ENCODE measurements at regions not wholly inside any gene's neighbourhood (a gene's known extent, or its start where the extent isn't known, plus 50 kb on each side); places are given as distances from the start of the nearest gene placed in this dataset.
A peak's percentile ranks its signal among the peaks of the same experiment; 100 is the strongest.
"Not testable (repeated sequence)": the region's sequence is repeated elsewhere in the genome, so short reads cannot be mapped to it uniquely, and the experiment has no call there.

- DNase-seq, result not testable (repeated sequence)
Measured at GRCh38 chr5:93682471-93683404, 58.7 kb downstream of the POU5F2 start.

DNA sequence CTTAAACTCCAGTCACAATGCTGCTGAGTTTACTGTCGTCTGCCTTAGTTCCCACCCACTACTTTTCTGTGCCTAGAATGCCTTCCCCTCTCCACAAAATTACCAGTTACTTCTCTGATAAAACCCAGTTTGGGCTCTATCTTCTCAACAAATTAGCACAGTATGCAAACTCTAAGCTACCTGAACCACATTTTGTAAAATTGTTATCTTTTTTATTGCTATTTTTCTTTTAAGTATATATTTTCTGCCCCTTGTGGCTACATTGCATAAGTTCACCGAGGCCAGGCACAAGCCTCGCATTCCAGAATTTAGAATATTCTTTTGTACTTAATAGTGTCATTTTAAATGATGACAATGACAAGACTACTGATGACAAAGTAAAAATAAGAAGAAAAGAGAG is 60.0 kb downstream of the POU5F2 start:
- DNase-seq, result peak; percentile 21

GRCh38 chr5:93677359-93677891 is 64.0 kb downstream of the POU5F2 start:
- DNase-seq, result peak; percentile 94

GRCh38 chr5:93676704-93677103 is 64.7 kb downstream of the POU5F2 start:
- DNase-seq, result peak; percentile 71

GRCh38 chr5:93675460-93676450 is 65.6 kb downstream of the POU5F2 start:
- peak; percentile 98 for DNase-seq

DNA sequence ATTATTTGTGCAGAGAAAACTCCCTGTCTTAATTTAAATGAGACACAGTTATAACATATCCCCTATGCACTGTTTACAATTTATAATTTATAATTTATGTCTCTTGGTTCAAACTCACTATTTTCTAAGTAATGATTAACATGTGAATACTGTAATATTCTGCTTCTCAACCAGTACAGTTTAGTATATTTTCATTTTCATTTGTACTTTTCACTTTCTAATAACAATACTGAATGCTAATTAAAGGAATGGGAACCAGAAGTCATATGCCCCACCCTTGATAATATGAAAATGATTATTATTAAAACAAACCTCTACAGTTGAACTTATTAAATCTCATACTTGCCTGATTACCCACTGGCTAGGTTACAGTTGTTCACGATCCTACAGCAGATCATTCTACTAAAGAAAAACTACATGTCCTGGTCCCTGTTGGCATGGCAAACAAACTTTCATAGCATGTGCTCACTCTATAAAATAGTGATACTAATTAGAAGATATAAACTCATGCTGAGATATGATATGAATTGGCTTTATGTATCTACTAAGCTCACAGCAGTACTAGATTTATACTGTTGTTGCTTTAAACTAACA is 66.4 kb downstream of the POU5F2 start:
- DNase-seq, result peak; percentile 57

DNA sequence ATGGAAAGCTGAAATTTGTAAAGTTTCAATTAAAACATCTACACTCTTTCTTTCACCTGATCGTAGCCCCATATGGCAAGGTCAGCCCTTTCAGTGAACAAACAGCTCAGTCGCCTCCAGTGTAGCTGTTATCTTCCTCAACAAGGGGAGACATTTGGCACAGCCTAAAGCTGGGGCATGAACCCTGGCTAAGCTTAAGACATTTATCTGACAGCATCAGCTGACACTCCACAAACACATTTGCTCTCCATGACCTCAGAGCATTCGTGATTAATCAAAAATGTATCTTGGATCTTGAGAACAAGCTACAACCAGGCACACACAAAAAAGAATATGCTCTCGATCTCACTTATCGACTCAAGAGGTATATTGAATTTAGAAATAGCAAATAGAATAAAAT is 67.3 kb downstream of the POU5F2 start:
- peak; percentile 82 for DNase-seq

DNA sequence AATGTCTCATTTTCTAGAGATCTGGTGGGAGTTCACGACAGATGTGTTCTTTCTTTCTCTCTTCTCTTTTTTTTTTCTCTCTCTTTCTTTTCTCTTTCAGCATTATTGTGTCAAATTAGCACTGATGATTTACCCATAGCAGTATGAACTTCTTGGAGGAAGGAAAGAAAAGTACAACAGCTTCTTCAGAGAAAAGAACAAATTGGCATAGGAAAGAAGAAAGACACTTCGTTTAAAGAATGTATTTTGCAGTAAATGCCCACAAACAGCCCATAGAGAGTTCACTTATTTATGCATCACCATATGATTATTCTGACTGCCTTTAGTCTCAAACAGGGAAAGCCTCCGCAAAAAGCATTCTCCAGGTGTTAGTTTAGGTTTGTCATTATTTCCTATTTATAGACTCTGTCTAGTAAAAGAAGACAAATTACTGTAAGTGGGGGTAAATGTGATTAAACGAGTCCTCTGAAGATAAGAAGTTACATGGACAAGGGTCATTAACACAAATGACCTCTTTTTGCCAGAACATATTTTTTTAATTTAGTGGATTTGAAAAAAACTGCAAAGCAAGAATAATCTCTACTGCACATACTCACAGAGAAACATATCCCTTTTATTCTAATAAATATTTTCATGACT is 68.0 kb downstream of the POU5F2 start:
- peak; percentile 46 for DNase-seq

DNA sequence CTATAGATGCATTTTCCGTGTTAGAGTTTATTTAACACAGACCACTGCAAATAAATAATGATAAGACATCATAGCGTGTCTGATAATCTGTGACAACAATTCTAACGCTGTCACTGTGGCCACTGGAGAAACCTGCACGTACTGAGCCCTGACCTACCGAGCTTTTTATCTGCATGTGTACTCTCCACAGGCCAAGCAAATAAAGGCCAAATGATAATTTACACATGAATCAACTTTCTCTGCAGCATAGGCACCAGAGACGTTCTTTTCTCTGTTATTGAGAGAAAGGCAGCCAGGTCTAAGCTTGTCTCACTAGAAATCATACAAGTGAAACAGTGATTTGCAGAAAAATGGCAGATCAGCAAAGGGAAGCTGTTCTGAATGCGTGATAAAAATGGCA is 75.8 kb downstream of the POU5F2 start:
- DNase-seq, result peak; percentile 89

- DNase-seq, result no peak
Measured at GRCh38 chr5:93660677-93661076, 77.7 kb downstream of the NR2F1 start.

DNA sequence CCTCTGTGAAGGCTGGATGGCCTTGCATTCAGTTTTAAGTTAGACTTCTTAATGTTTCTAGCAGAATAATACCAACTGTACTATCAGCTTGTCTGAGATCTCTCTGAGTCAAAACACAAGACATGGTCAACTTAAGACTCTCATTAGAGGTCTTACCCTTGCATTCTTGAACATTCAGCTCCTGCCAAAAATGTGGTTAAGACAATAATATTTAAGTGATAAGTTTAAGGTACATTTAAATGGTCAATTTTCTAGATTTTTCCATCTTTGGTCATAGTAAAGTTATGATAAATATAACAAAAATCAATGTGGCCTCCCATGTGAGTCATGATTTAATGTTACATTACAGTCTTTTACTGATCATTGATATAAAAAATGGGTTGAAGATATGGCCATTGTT is 75.0 kb downstream of the NR2F1 start:
- no peak for DNase-seq

DNA sequence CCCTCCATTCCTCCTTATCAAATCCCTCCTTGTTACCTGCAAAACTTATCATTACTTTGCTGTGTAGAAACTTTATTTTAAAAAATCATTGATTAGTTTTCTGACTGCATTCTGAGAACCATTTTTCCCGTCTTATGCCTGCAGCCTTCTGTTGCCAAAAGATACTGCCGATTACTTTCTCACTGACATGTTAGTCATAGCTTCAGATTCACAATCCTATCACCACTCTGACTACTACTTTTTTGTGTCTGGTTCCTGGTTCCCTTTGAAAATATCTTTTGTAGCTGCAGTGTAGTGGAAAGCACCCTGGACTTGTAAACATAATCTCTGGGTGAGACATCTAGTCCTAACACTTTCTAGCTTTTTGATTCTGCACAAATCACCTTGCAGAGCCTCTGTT is 71.7 kb downstream of the NR2F1 start:
- DNase-seq, result no peak

DNA sequence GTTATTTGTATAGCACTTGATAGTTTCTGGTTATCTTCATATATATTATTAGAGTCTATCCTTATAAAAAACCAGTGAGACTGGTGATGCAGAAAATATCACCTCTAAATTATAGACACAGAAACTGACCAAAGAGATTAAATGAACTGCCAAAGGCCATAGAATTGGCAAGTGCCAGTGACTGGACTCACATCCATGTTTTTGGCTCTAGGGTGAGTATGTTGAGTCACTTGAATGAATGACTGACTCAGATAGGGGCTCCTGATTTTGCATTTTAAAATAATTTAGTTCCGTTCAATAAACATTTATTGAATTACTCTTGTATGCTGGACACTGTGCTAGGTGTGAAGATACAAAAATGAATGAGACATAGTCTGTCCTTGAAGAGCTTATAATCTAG is 70.7 kb downstream of the NR2F1 start:
- no peak for DNase-seq

GRCh38 chr5:93649234-93649900 is 66.3 kb downstream of the NR2F1 start:
- peak; percentile 92 for DNase-seq

DNA sequence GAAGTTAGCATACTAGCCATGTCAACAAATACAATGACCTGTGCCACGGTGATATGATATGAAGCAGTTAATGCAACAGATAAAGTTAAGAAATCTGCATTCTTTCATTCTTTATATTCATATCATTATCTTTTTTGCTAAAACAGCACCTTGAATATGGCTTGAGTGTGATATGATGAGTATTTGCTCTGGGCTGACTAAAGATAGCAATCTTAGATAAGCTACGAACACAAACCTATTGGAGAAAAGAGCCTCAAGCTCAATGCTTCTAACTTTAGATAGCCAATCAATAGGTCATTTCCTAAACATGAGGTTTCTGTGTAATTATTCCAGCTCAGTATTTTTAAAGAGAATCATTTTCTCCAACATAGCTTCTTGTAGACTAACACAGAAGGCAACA is 61.7 kb downstream of the NR2F1 start:
- DNase-seq, result no peak

Data from NCI-H69 (cell line).